Activated T-cell treated with anti-CD3 and anti-CD28 coated beads, Interleukin-2, amount 50 U/mL, for 72 hours (primary cell): ENCODE measurements at regions not wholly inside any gene's neighbourhood (a gene's known extent, or its start where the extent isn't known, plus 50 kb on each side); places are given as distances from the start of the nearest gene placed in this dataset.

ENCODE experiments used
- ATAC-seq, 2 donors: fragments of 150-1000 bp; cut with Tn5 transposase; replicated peaks in 1 of 2; 2 replicates each; pipeline ENCODE4 v1.10.0; 2021; ENCODE audit warnings: moderate library complexity in 2 of 2, mild to moderate bottlenecking in 1 of 2
- DNase-seq, 2 donors: peaks; one replicate each; pipeline ENCODE4 v3.0.0; 2021 to 2022; ENCODE audit warnings: mixed read lengths in 1 of 2
- H3K27ac Mint-ChIP-seq: one replicate; pipeline ENCODE4 v1.8.0; 2022; ENCODE audit warnings: mild to moderate bottlenecking, moderate library complexity, mixed read lengths
- H3K27me3 Mint-ChIP-seq: one replicate; pipeline ENCODE4 v1.8.0; 2022; ENCODE audit warnings: low read depth, mixed read lengths
- H3K36me3 Mint-ChIP-seq, 2 donors: one replicate each; pipeline ENCODE4 v1.8.0; 2022; ENCODE audit warnings: mixed read lengths in 2 of 2, mild to moderate bottlenecking in 1 of 2; ENCODE audit not compliant: insufficient read depth in 2 of 2
- H3K4me1 Mint-ChIP-seq: one replicate; pipeline ENCODE4 v1.8.0; 2022; ENCODE audit warnings: low read depth, mixed read lengths
- H3K4me3 Mint-ChIP-seq, 2 donors: one replicate each; pipeline ENCODE4 v1.8.0; 2022; ENCODE audit warnings: mild to moderate bottlenecking in 2 of 2, mixed read lengths in 2 of 2, moderate library complexity in 2 of 2
- H3K9me3 Mint-ChIP-seq, 2 donors: one replicate each; pipeline ENCODE4 v1.8.0; 2022; ENCODE audit warnings: mixed read lengths in 2 of 2

- ATAC-seq (no peak), DNase-seq (no peak)
- Mint-ChIP-seq H3K36me3 (no peaks in the 10 kb centered on the region), H3K4me1 (no peaks in the 10 kb centered on the region), H3K27me3 (peaks cover 8% of the 10 kb centered on the region), H3K9me3 (no peaks in the 10 kb centered on the region), H3K27ac (no peak overlapping the region), H3K4me3 (no peak overlapping the region)
Measured at GRCh38 chr13:76646946-76647345, 239.3 kb downstream of the KCTD12 start.

GRCh38 chr13:76645632-76646031, 240.6 kb downstream of the KCTD12 start:
- no peak overlapping the region for H3K4me3 Mint-ChIP-seq
- H3K4me1 Mint-ChIP-seq: no peaks in the 10 kb centered on the region
- H3K27me3 Mint-ChIP-seq: peaks cover 2% of the 10 kb centered on the region
- no peak for ATAC-seq
- DNase-seq: no peak
- H3K36me3 Mint-ChIP-seq: no peaks in the 10 kb centered on the region
- H3K27ac Mint-ChIP-seq: no peak overlapping the region
- H3K9me3 Mint-ChIP-seq: no peaks in the 10 kb centered on the region

GRCh38 chr13:76644906-76645305, 241.3 kb downstream of the KCTD12 start:
- Mint-ChIP-seq H3K4me1 (no peaks in the 10 kb centered on the region), H3K4me3 (no peak overlapping the region), H3K9me3 (no peaks in the 10 kb centered on the region), H3K27ac (no peak overlapping the region), H3K36me3 (no peaks in the 10 kb centered on the region), H3K27me3 (no peaks in the 10 kb centered on the region)
- ATAC-seq (no peak), DNase-seq (no peak)

- Mint-ChIP-seq H3K9me3 (peaks cover 0 to 2% of the 10 kb centered on the region in 2 donors), H3K27me3 (no peaks in the 10 kb centered on the region), H3K27ac (no peak overlapping the region), H3K36me3 (no peaks in the 10 kb centered on the region), H3K4me3 (no peak overlapping the region), H3K4me1 (no peaks in the 10 kb centered on the region)
- ATAC-seq: no peak
- DNase-seq: no peak
Measured at GRCh38 chr13:76643596-76643995, 242.6 kb downstream of the KCTD12 start.

GRCh38 chr13:76641056-76641455, 245.1 kb downstream of the KCTD12 start:
- DNase-seq (no peak), ATAC-seq (no peak)
- Mint-ChIP-seq H3K36me3 (no peaks in the 10 kb centered on the region), H3K4me1 (no peaks in the 10 kb centered on the region), H3K27ac (no peak overlapping the region), H3K9me3 (peaks cover 0 to 2% of the 10 kb centered on the region in 2 donors), H3K4me3 (no peak overlapping the region), H3K27me3 (no peaks in the 10 kb centered on the region)

- ATAC-seq: no peak
- no peak for DNase-seq
- Mint-ChIP-seq H3K9me3 (peaks cover 0 to 2% of the 10 kb centered on the region in 2 donors), H3K27me3 (no peaks in the 10 kb centered on the region), H3K4me3 (no peak overlapping the region), H3K4me1 (no peaks in the 10 kb centered on the region), H3K27ac (no peak overlapping the region), H3K36me3 (no peaks in the 10 kb centered on the region)
Measured at GRCh38 chr13:76638882-76639281, 247.3 kb downstream of the KCTD12 start.

- no peaks in the 10 kb centered on the region for H3K27me3 Mint-ChIP-seq
Measured at GRCh38 chr13:76638181-76638580, 248.0 kb downstream of the KCTD12 start.

GRCh38 chr13:76637641-76638141, 248.5 kb downstream of the KCTD12 start:
- Mint-ChIP-seq H3K4me1 (no peaks in the 10 kb centered on the region), H3K27me3 (no peaks in the 10 kb centered on the region), H3K4me3 (no peak overlapping the region), H3K36me3 (no peaks in the 10 kb centered on the region), H3K27ac (no peak overlapping the region), H3K9me3 (peaks cover 0 to 2% of the 10 kb centered on the region in 2 donors)
- DNase-seq: no peak
- ATAC-seq: no peak

More at GRCh38 chr13:76638181-76638580, 248.0 kb downstream of the KCTD12 start:
- ATAC-seq (no peak), DNase-seq (no peak)
- H3K27ac Mint-ChIP-seq: no peak overlapping the region
- no peaks in the 10 kb centered on the region for H3K36me3 Mint-ChIP-seq
- H3K9me3 Mint-ChIP-seq: peaks cover 0 to 2% of the 10 kb centered on the region in 2 donors
- no peaks in the 10 kb centered on the region for H3K4me1 Mint-ChIP-seq
- H3K4me3 Mint-ChIP-seq: no peak overlapping the region

- DNase-seq (no peak), ATAC-seq (no peak)
- Mint-ChIP-seq H3K4me3 (no peak overlapping the region), H3K27ac (no peak overlapping the region), H3K4me1 (no peaks in the 10 kb centered on the region), H3K36me3 (no peaks in the 10 kb centered on the region), H3K9me3 (peaks cover 0 to 2% of the 10 kb centered on the region in 2 donors), H3K27me3 (no peaks in the 10 kb centered on the region)
Measured at GRCh38 chr13:76636829-76637228, 249.4 kb downstream of the KCTD12 start.

- H3K9me3 Mint-ChIP-seq: peaks cover 0 to 2% of the 10 kb centered on the region in 2 donors
- no peaks in the 10 kb centered on the region for H3K36me3 Mint-ChIP-seq
- H3K4me1 Mint-ChIP-seq: no peaks in the 10 kb centered on the region
- H3K27ac Mint-ChIP-seq: no peak overlapping the region
- no peak for ATAC-seq
- no peaks in the 10 kb centered on the region for H3K27me3 Mint-ChIP-seq
- no peak overlapping the region for H3K4me3 Mint-ChIP-seq
- no peak for DNase-seq
Measured at GRCh38 chr13:76635232-76636230, 250.7 kb downstream of the KCTD12 start.

- no peak overlapping the region for H3K27ac Mint-ChIP-seq
Measured at GRCh38 chr13:76634431-76635191, 251.6 kb downstream of the KCTD12 start.

GRCh38 chr13:76632401-76633044, 253.7 kb downstream of the KCTD12 start:
- Mint-ChIP-seq H3K9me3 (peaks cover 3 to 4% of the 10 kb centered on the region in 2 donors), H3K36me3 (no peaks in the 10 kb centered on the region), H3K4me1 (no peaks in the 10 kb centered on the region), H3K27ac (no peak overlapping the region), H3K4me3 (no peak overlapping the region), H3K27me3 (peaks cover 4% of the 10 kb centered on the region)
- no peak for DNase-seq
- ATAC-seq: no peak

More at GRCh38 chr13:76634431-76635191, 251.6 kb downstream of the KCTD12 start:
- ATAC-seq (no peak), DNase-seq (no peak)
- Mint-ChIP-seq H3K27me3 (no peaks in the 10 kb centered on the region), H3K4me3 (no peak overlapping the region), H3K4me1 (no peaks in the 10 kb centered on the region), H3K9me3 (peaks cover 0 to 2% of the 10 kb centered on the region in 2 donors), H3K36me3 (no peaks in the 10 kb centered on the region)
